Heart left ventricle (tissue), 16 donors: ENCODE measurements at regions not wholly inside any gene's neighbourhood (a gene's known extent, or its start where the extent isn't known, plus 50 kb on each side); places are given as distances from the start of the nearest gene placed in this dataset.

Experiments
- ATAC-seq, 4 donors: fragments of 200-7000 bp; cut with Tn5 transposase; one replicate each; pipeline ENCODE4 v1.9.1; 2020 to 2022; ENCODE audit warnings: moderate library complexity in 4 of 4, mild to moderate bottlenecking in 3 of 4, moderate number of reproducible peaks in 1 of 4
- DNase-seq, 5 donors: peaks; one replicate each; pipeline ENCODE4 v3.0.0-alpha.2; 2020
- H3K27ac ChIP-seq, 12 donors: fragments of 200-600 bp; sonication (generic) in 4 of 12; one replicate each; pipeline versions ENCODE4 v1.5.0 to v1.8.0; 2016 to 2022; ENCODE audit warnings: mild to moderate bottlenecking in 2 of 12
- H3K27me3 ChIP-seq, 9 donors: fragments of 200-600 bp; sonication (generic) in 2 of 9; one replicate each; pipeline versions ENCODE4 v1.5.1 to v1.8.0; 2016 to 2022; ENCODE audit warnings: mild to moderate bottlenecking in 3 of 9
- H3K36me3 ChIP-seq, 9 donors: fragments of 200-600 bp; sonication (generic) in 2 of 9; one replicate each; pipeline versions ENCODE4 v1.5.0 to v1.8.0; 2018 to 2022; ENCODE audit warnings: mild to moderate bottlenecking in 2 of 9
- H3K4me1 ChIP-seq, 12 donors: fragments of 200-600 bp; sonication (generic) in 4 of 12; one replicate each; pipeline versions ENCODE4 v1.5.0 to v1.8.0; 2016 to 2022; ENCODE audit warnings: mild to moderate bottlenecking in 3 of 12
- H3K4me3 ChIP-seq, 12 donors: fragments of 200-600 bp; sonication (generic) in 4 of 12; one replicate each; pipeline versions ENCODE4 v1.5.0 to v1.8.0; 2017 to 2022; ENCODE audit warnings: mild to moderate bottlenecking in 9 of 12, moderate library complexity in 4 of 12
- H3K9me3 ChIP-seq, 12 donors: fragments of 200-600 bp; sonication (generic) in 4 of 12; one replicate each; pipeline versions ENCODE4 v1.5.0 to v1.8.0; 2016 to 2022; ENCODE audit warnings: mild to moderate bottlenecking in 1 of 12
- CTCF ChIP-seq, 12 donors: fragments of 200-600 bp; sonication (generic) in 4 of 12; IDR thresholded peaks; one replicate each; pipeline versions ENCODE4 v1.5.0 to v1.8.0; 2018 to 2022; ENCODE audit warnings: antibody characterized with exemption in 12 of 12, mild to moderate bottlenecking in 5 of 12
- POLR2A ChIP-seq, 2 donors: fragments of 450-650 bp; IDR thresholded peaks; one replicate each; pipeline ENCODE4 v1.6.1; 2017; ENCODE audit warnings: antibody characterized with exemption in 2 of 2, mild to moderate bottlenecking in 2 of 2, moderate library complexity in 2 of 2
- WGBS, 4 donors: extraction: QIAGEN DNeasy Blood & Tissue Kit in 2 of 4; methylation state at CpG; one replicate each; pipeline versions ENCODE4 v1.1.5 to v1.1.7; 2013 to 2018; 5-methylcytosine and 5-hydroxymethylcytosine counted together
- intact Hi-C, 10 donors: fragments of 100-400 bp; cut with DNase I; formaldehyde crosslinking; loops; one replicate each; pipeline versions ENCODE4 v1.11.1 to v1.14.2; 2022
- donor health status: ischemic (EF 13 %, LVEDD 7.1; RV severe dilation, severe dysfunction).
- donor health status: healthy with polysubstance abuse.
- donor health status: DM: no; HTN: yes; CAD: no.
- donor health status: DM: no; HTN: no; CAD: no.
- donor health status: ischemic (EF 25% LVEDD 6.9; RV normal size, moderate dysfunction).
- donor health status: ischemic (EF 25% LVEDD 5.7; RV mildly dilated, moderate dysfunction).
- donor health status: healthy.
- donor health status: DM: yes; HTN: yes; CAD: no.
- donor health status: ischemic (EF 35%, LVEDD 5.7; RV mildly dilated, moderate dysfunction).
- donor health status: nonischemic (EF 11% LVEDD 7.7; RV severe dilation, severe dysfunction).
- donor health status: DM: yes; HTN: yes; CAD: no.
- donor health status: PGD.
- donor health status: ischemic (EF 29% LVEDD 5.4; RV normal size, mild dysfunction).
- donor health status: nonischemic (EF 23%, LVEDD 6.1; RV moderate dilation, normal function).

GRCh38 chr2:9767656-9768281 is 75.5 kb upstream of the TAF1B start:
- 96 to 97% (median 96%) methylated on average over 16 to 17 of the region's 17 CpGs for WGBS, 4 donors
- no peak overlapping the region for H3K4me3 ChIP-seq
- no peaks in the 10 kb centered on the region for H3K36me3 ChIP-seq
- no peaks in the 10 kb centered on the region for H3K27me3 ChIP-seq
- intact Hi-C loops = loop anchor here in 6 of 10 donors (10.0 kb wide), 2 partner anchors 133 to 213 kb away; partner anchors contain the start of genes ADAM17 (in 4 of the 6) and YWHAQ (in 3 of the 6)
- no peak overlapping the region for H3K27ac ChIP-seq
- DNase-seq (peak in 2 of 5 donors; percentile 18 to 40), ATAC-seq (no peak)
- TF ChIP-seq POLR2A (IDR thresholded peaks at IDR 0.05) (no peak), CTCF (IDR thresholded peaks at IDR 0.05) (no peak)
- H3K4me1 ChIP-seq = peaks cover 0 to 54% (median 28%) of the 10 kb centered on the region in 12 donors
- H3K9me3 ChIP-seq = no peaks in the 10 kb centered on the region

GRCh38 chr2:9768388-9768787 is 74.9 kb upstream of the TAF1B start:
- intact Hi-C loops = loop anchor here in 6 of 10 donors (10.0 kb wide), 2 partner anchors 134 to 214 kb away; partner anchors contain the start of genes ADAM17 (in 4 of the 6) and YWHAQ (in 3 of the 6)
- H3K27ac ChIP-seq = no peak overlapping the region
- no peak overlapping the region for H3K4me3 ChIP-seq
- peak in 2 of 5 donors; percentile 36 to 54 for DNase-seq
- peaks cover 0 to 52% (median 28%) of the 10 kb centered on the region in 12 donors for H3K4me1 ChIP-seq
- peak in 2 of 4 donors; percentile 23 to 34 for ATAC-seq
- no peaks in the 10 kb centered on the region for H3K9me3 ChIP-seq
- no peaks in the 10 kb centered on the region for H3K27me3 ChIP-seq
- WGBS, 4 donors = 68 to 84% (median 76%) methylated on average over 4 to 12 of the region's 12 CpGs
- TF ChIP-seq POLR2A (IDR thresholded peaks at IDR 0.05) (no peak), CTCF (IDR thresholded peaks at IDR 0.05) (peak in 7 of 12 donors; percentile 9 to 39 (median 26))
- H3K36me3 ChIP-seq = no peaks in the 10 kb centered on the region

- no peaks in the 10 kb centered on the region for H3K36me3 ChIP-seq
- 80 to 87% (median 84%) methylated on average over 16 to 19 of the region's 19 CpGs for WGBS, 4 donors
- TF ChIP-seq POLR2A (IDR thresholded peaks at IDR 0.05) = no peak
- TF ChIP-seq CTCF (IDR thresholded peaks at IDR 0.05) = no peak
- ATAC-seq = no peak
- no peaks in the 10 kb centered on the region for H3K27me3 ChIP-seq
- DNase-seq = peak in 2 of 5 donors; percentile 35 to 60
- no peak overlapping the region for H3K4me3 ChIP-seq
- no peaks in the 10 kb centered on the region for H3K9me3 ChIP-seq
- peaks cover 0 to 52% (median 29%) of the 10 kb centered on the region in 12 donors for H3K4me1 ChIP-seq
- intact Hi-C loops = loop anchor here in 6 of 10 donors (2.0 to 10.0 kb wide), 4 partner anchors 29 to 295 kb away; partner anchors contain the start of genes ADAM17 (in 4 of the 6), YWHAQ (in 3 of the 6) and IAH1 (in 1 of the 6)
- H3K27ac ChIP-seq = no peak overlapping the region
Observed at GRCh38 chr2:9769171-9770005, 73.9 kb upstream of the TAF1B start.

- peak overlapping the region in 3 of 12 donors; percentile 14 to 28 (median 23) for H3K4me3 ChIP-seq
- intact Hi-C loops = loop anchor here in 2 of 10 donors (2.0 to 10.0 kb wide), 2 partner anchors 29 to 295 kb away; partner anchors contain the start of gene IAH1 (in 1 of the 2)
Observed at GRCh38 chr2:9770006-9770307, 73.3 kb upstream of the TAF1B start.

More at GRCh38 chr2:9770006-9770307, 73.3 kb upstream of the TAF1B start:
- Histone ChIP-seq H3K27ac (peak overlapping the region in 8 of 12 donors; percentile 4 to 78 (median 74)), H3K4me1 (peaks cover 0 to 56% (median 26%) of the 10 kb centered on the region in 12 donors), H3K27me3 (no peaks in the 10 kb centered on the region), H3K9me3 (no peaks in the 10 kb centered on the region), H3K36me3 (no peaks in the 10 kb centered on the region)
- ATAC-seq = peak in 1 of 4 donors; percentile 3
- TF ChIP-seq CTCF (IDR thresholded peaks at IDR 0.05) (no peak), POLR2A (IDR thresholded peaks at IDR 0.05) (no peak)
- 55 to 66% (median 57%) methylated on average over 6 of the region's 6 CpGs for WGBS, 4 donors
- no peak for DNase-seq
